ENCODE measurements at regions not wholly inside any gene's neighbourhood (a gene's known extent, or its start where the extent isn't known, plus 50 kb on each side); places are given as distances from the start of the nearest gene placed in this dataset.

GRCh38 chr6:40792183-40792582 lies 205.0 kb upstream of the LRFN2 start:
- Histone ChIP-seq H3K36me3 (ENCODE audit: insufficient read depth, low read length) (no peaks in the 10 kb centered on the region), H3K4me3 (no peak overlapping the region), H3K9me3 (ENCODE audit: low read depth, low read length) (no peaks in the 10 kb centered on the region), H3K9ac (ENCODE audit: insufficient read length) (no peak overlapping the region), H3K27ac (no peak overlapping the region)
- TF ChIP-seq EZH2 (IDR thresholded peaks at IDR 0.05) (no peak), POLR2AphosphoS5 (IDR thresholded peaks at IDR 0.05; ENCODE audit: borderline replicate concordance, low read depth, low read length) (no peak), FOXP2 (optimal IDR thresholded peaks at IDR 0.05; ENCODE audit: control extremely low read depth, extremely low read length, insufficient read depth) (no peak)
- no peak for DNase-seq (ENCODE audit: low read depth, low spot score)

- no peak for TF ChIP-seq EZH2 (IDR thresholded peaks at IDR 0.05)
- no peak for TF ChIP-seq FOXP2 (optimal IDR thresholded peaks at IDR 0.05; ENCODE audit: control extremely low read depth, extremely low read length, insufficient read depth)
- TF ChIP-seq POLR2AphosphoS5 (IDR thresholded peaks at IDR 0.05; ENCODE audit: borderline replicate concordance, low read depth, low read length), result no peak
- Histone ChIP-seq H3K9ac (ENCODE audit: insufficient read length) (no peak overlapping the region), H3K9me3 (ENCODE audit: low read depth, low read length) (no peaks in the 10 kb centered on the region)
Observed at GRCh38 chr6:40791004-40791403, 203.8 kb upstream of the LRFN2 start.

GRCh38 chr6:40788661-40789655 lies 201.8 kb upstream of the LRFN2 start:
- H3K9me3 ChIP-seq (ENCODE audit: low read depth, low read length), result no peaks in the 10 kb centered on the region
- no peak overlapping the region for H3K9ac ChIP-seq (ENCODE audit: insufficient read length)
- TF ChIP-seq FOXP2 (optimal IDR thresholded peaks at IDR 0.05; ENCODE audit: control extremely low read depth, extremely low read length, insufficient read depth), result no peak
- TF ChIP-seq EZH2 (IDR thresholded peaks at IDR 0.05), result no peak
- TF ChIP-seq POLR2AphosphoS5 (IDR thresholded peaks at IDR 0.05; ENCODE audit: borderline replicate concordance, low read depth, low read length), result no peak
- no peak for DNase-seq (ENCODE audit: low read depth, low spot score)
- no peaks in the 10 kb centered on the region for H3K36me3 ChIP-seq (ENCODE audit: insufficient read depth, low read length)
- no peak overlapping the region for H3K27ac ChIP-seq
- no peak overlapping the region for H3K4me3 ChIP-seq

More at GRCh38 chr6:40791004-40791403, 203.8 kb upstream of the LRFN2 start:
- DNase-seq (ENCODE audit: low read depth, low spot score), result no peak
- Histone ChIP-seq H3K27ac (no peak overlapping the region), H3K36me3 (ENCODE audit: insufficient read depth, low read length) (no peaks in the 10 kb centered on the region), H3K4me3 (no peak overlapping the region)

GRCh38 chr6:40782355-40782754 lies 195.2 kb upstream of the LRFN2 start:
- no peak overlapping the region for H3K9ac ChIP-seq (ENCODE audit: insufficient read length)
- no peak for DNase-seq (ENCODE audit: low read depth, low spot score)
- TF ChIP-seq POLR2AphosphoS5 (IDR thresholded peaks at IDR 0.05; ENCODE audit: borderline replicate concordance, low read depth, low read length) (no peak), EZH2 (IDR thresholded peaks at IDR 0.05) (no peak), FOXP2 (optimal IDR thresholded peaks at IDR 0.05; ENCODE audit: control extremely low read depth, extremely low read length, insufficient read depth) (no peak)
- H3K36me3 ChIP-seq (ENCODE audit: insufficient read depth, low read length), result no peaks in the 10 kb centered on the region
- no peak overlapping the region for H3K27ac ChIP-seq
- no peak overlapping the region for H3K4me3 ChIP-seq
- no peaks in the 10 kb centered on the region for H3K9me3 ChIP-seq (ENCODE audit: low read depth, low read length)

DNA sequence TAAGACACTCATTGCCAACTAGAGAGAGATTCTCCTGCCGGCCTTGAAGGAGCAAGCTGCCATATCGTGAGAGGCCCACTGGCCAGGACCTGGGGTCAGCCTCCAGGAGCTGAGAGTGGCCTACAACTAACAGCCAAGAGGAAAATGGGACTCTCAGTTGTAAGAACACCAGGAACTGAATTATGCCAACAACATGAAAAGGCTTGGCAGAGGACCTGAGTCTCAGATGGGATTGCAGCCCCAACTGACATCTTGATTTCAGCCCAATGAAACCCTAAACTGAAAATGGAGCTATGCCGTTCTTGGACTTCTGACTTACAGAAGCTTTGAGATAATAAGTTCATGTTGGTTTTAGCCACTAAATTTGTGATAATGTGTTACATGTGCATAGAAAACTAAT lies 193.5 kb upstream of the LRFN2 start:
- Histone ChIP-seq H3K27ac (no peak overlapping the region), H3K4me3 (no peak overlapping the region), H3K9me3 (ENCODE audit: low read depth, low read length) (no peaks in the 10 kb centered on the region), H3K9ac (ENCODE audit: insufficient read length) (no peak overlapping the region), H3K36me3 (ENCODE audit: insufficient read depth, low read length) (no peaks in the 10 kb centered on the region)
- TF ChIP-seq EZH2 (IDR thresholded peaks at IDR 0.05), result no peak
- TF ChIP-seq FOXP2 (optimal IDR thresholded peaks at IDR 0.05; ENCODE audit: control extremely low read depth, extremely low read length, insufficient read depth), result no peak
- TF ChIP-seq POLR2AphosphoS5 (IDR thresholded peaks at IDR 0.05; ENCODE audit: borderline replicate concordance, low read depth, low read length), result no peak
- no peak for DNase-seq (ENCODE audit: low read depth, low spot score)

- H3K27ac ChIP-seq, result no peak overlapping the region
- no peak for DNase-seq (ENCODE audit: low read depth, low spot score)
- TF ChIP-seq FOXP2 (optimal IDR thresholded peaks at IDR 0.05; ENCODE audit: control extremely low read depth, extremely low read length, insufficient read depth) (no peak), POLR2AphosphoS5 (IDR thresholded peaks at IDR 0.05; ENCODE audit: borderline replicate concordance, low read depth, low read length) (no peak), EZH2 (IDR thresholded peaks at IDR 0.05) (no peak)
- no peak overlapping the region for H3K9ac ChIP-seq (ENCODE audit: insufficient read length)
- H3K9me3 ChIP-seq (ENCODE audit: low read depth, low read length), result no peaks in the 10 kb centered on the region
- H3K36me3 ChIP-seq (ENCODE audit: insufficient read depth, low read length), result no peaks in the 10 kb centered on the region
- no peak overlapping the region for H3K4me3 ChIP-seq
Observed at GRCh38 chr6:40779409-40779808, 192.2 kb upstream of the LRFN2 start.

DNA sequence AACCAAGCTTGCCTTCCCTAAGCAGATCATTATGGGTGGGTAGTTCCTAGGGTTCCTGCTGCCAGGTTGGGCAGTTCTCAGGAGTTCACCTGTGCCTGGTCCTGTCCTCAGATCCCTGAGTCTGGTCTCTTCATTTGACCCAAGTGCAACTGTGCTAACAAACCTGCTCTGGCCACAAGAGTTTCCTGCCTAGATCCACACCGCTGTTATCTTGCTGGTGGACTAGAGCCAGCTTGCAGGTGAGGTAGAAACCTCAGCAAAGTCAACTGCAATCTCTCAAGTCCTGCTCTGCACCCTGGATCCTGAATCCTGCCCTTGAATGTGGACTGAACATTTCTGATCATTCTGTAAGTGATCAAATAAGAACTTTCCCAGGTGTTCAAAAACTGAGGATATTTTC lies 191.8 kb upstream of the LRFN2 start:
- H3K9me3 ChIP-seq (ENCODE audit: low read depth, low read length), result no peaks in the 10 kb centered on the region
- no peak for DNase-seq (ENCODE audit: low read depth, low spot score)
- no peak overlapping the region for H3K27ac ChIP-seq
- no peak overlapping the region for H3K9ac ChIP-seq (ENCODE audit: insufficient read length)
- TF ChIP-seq POLR2AphosphoS5 (IDR thresholded peaks at IDR 0.05; ENCODE audit: borderline replicate concordance, low read depth, low read length) (no peak), FOXP2 (optimal IDR thresholded peaks at IDR 0.05; ENCODE audit: control extremely low read depth, extremely low read length, insufficient read depth) (no peak)
- H3K36me3 ChIP-seq (ENCODE audit: insufficient read depth, low read length), result no peaks in the 10 kb centered on the region
- H3K4me3 ChIP-seq, result no peak overlapping the region

- no peak for TF ChIP-seq EZH2 (IDR thresholded peaks at IDR 0.05)
- TF ChIP-seq FOXP2 (optimal IDR thresholded peaks at IDR 0.05; ENCODE audit: control extremely low read depth, extremely low read length, insufficient read depth), result no peak
- TF ChIP-seq POLR2AphosphoS5 (IDR thresholded peaks at IDR 0.05; ENCODE audit: borderline replicate concordance, low read depth, low read length), result no peak
- DNase-seq (ENCODE audit: low read depth, low spot score), result no peak
- no peak overlapping the region for H3K4me3 ChIP-seq
Observed at GRCh38 chr6:40778196-40778595, 191.0 kb upstream of the LRFN2 start.

More at GRCh38 chr6:40778196-40778595, 191.0 kb upstream of the LRFN2 start:
- Histone ChIP-seq H3K9me3 (ENCODE audit: low read depth, low read length) (no peaks in the 10 kb centered on the region), H3K36me3 (ENCODE audit: insufficient read depth, low read length) (no peaks in the 10 kb centered on the region), H3K9ac (ENCODE audit: insufficient read length) (no peak overlapping the region), H3K27ac (no peak overlapping the region)

All from SK-N-MC (cell line).